GM18520 (cell line): ENCODE measurements at regions not wholly inside any gene's neighbourhood (a gene's known extent, or its start where the extent isn't known, plus 50 kb on each side); places are given as distances from the start of the nearest gene placed in this dataset.
"Not testable (repeated sequence)": the region's sequence is repeated elsewhere in the genome, so short reads cannot be mapped to it uniquely, and the experiment has no call there.

ENCODE experiments used
- ATAC-seq: cut with Tn5 transposase; IDR thresholded peaks from one replicate; pipeline ENCODE4 v1.9.1; 2021; ENCODE audit not compliant: unreplicated experiment

GRCh38 chr9:61817127-61817705 lies 627.4 kb downstream of the SPATA31A7 start:
- not testable (repeated sequence) for ATAC-seq

GRCh38 chr9:61853624-61854259 lies 663.9 kb downstream of the SPATA31A7 start:
- peak; percentile 69 for ATAC-seq

- ATAC-seq = not testable (repeated sequence)
These were observed 664.4 kb downstream of the SPATA31A7 start for GRCh38 chr9:61854260-61854640.

- ATAC-seq = not testable (repeated sequence)
These were observed 666.4 kb downstream of the SPATA31A7 start for GRCh38 chr9:61856283-61856682.

GRCh38 chr9:61856858-61857453 lies 667.1 kb downstream of the SPATA31A7 start:
- not testable (repeated sequence) for ATAC-seq

GRCh38 chr9:61857709-61858351 lies 668.0 kb downstream of the SPATA31A7 start:
- ATAC-seq = peak; percentile 85

GRCh38 chr9:61862431-61862971 lies 672.7 kb downstream of the SPATA31A7 start:
- ATAC-seq = not testable (repeated sequence)

- not testable (repeated sequence) for ATAC-seq
These were observed 674.6 kb downstream of the SPATA31A7 start for GRCh38 chr9:61864463-61864862.

- not testable (repeated sequence) for ATAC-seq
These were observed 679.1 kb downstream of the SPATA31A7 start for GRCh38 chr9:61868965-61869364.

- not testable (repeated sequence) for ATAC-seq
These were observed 682.5 kb downstream of the SPATA31A7 start for GRCh38 chr9:61872329-61872728.
